ENCODE measurements at regions not wholly inside any gene's neighbourhood (a gene's known extent, or its start where the extent isn't known, plus 50 kb on each side); places are given as distances from the start of the nearest gene placed in this dataset.
A peak's percentile ranks its signal among the peaks of the same experiment; 100 is the strongest.

DNA sequence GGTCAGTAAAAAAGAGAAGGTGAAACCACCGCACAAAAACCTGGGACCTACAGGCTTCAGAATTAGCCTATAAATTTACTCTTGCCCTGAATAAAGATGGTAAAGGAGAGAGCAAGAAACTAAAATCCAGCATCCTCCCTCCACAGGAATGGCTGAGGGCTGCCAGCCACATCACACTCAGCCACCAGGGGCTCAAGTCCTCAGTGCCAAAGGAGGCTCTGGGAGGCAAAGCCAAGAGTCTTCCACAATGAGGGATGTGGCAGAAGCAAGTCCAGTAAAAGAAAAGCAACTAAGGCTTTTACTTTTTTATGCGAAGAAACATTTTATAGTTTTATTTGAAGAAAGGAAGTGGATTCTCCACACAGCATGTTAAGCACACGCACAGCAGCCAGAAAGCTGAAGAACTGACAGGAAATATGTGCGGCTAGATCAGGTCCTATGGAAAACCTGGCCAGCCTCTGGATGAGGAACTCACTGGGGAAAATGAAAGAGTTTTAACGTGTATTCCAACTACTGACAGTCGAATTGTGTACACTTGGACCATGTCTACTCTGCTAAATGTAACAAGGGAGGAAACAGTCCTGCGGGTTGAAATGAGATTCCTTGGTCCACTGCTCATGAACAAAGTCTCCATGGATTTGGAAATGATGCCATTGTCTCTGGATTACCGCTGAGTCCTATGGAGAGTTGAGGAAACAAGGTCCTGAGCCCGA is 219.4 kb upstream of the SSTR4 start:
- TF ChIP-seq CTCF (IDR thresholded peaks at IDR 0.05) (peak; percentile 22; the same call in 1 of the 2 replicates), ZBTB33 (IDR thresholded peaks at IDR 0.05; ENCODE audit: borderline replicate concordance, low read depth) (no peak), FOXJ3 (CRISPR knock-in tag; IDR thresholded peaks at IDR 0.05) (no peak), RAD21 (IDR thresholded peaks at IDR 0.05; ENCODE audit: low read length) (no peak), SIN3A (IDR thresholded peaks at IDR 0.05; ENCODE audit: borderline replicate concordance, low read depth, low read length) (no peak), MXI1 (IDR thresholded peaks at IDR 0.05; ENCODE audit: low read depth, low read length) (no peak), TCF12 (IDR thresholded peaks at IDR 0.05) (no peak), YY1 (IDR thresholded peaks at IDR 0.05; ENCODE audit: low read depth) (no peak), POLR2AphosphoS5 (IDR thresholded peaks at IDR 0.05; ENCODE audit: low read depth, low read length) (no peak), NFIC (IDR thresholded peaks at IDR 0.05; ENCODE audit: borderline replicate concordance) (no peak)

All from SK-N-SH (cell line).